K562 (cell line): ENCODE measurements at regions not wholly inside any gene's neighbourhood (a gene's known extent, or its start where the extent isn't known, plus 50 kb on each side); places are given as distances from the start of the nearest gene placed in this dataset.
"Not testable (repeated sequence)": the region's sequence is repeated elsewhere in the genome, so short reads cannot be mapped to it uniquely, and the experiment has no call there.

ENCODE experiments used
- CTCF ChIP-seq, 3 experiments: IDR thresholded peaks in 2 of 3; conservative IDR thresholded peaks in 1 of 3; 2 replicates each; pipeline ENCODE4 v1.5.1; 2011 to 2012; ENCODE audit warnings: low read length in 3 of 3, mild to moderate bottlenecking in 3 of 3, control low read depth in 2 of 3, improper control_type of control experiment in 1 of 3, inconsistent platforms in 1 of 3, low read depth in 1 of 3, mixed read lengths in 1 of 3, moderate library complexity in 1 of 3; ENCODE audit not compliant: insufficient read depth in 2 of 3
- HNRNPLL ChIP-seq: fragments of 200-400 bp; formaldehyde crosslinking; IDR thresholded peaks from 2 replicates; pipeline ENCODE4 v1.6.1; 2017; ENCODE audit warnings: low read length, low read depth, mild to moderate bottlenecking; ENCODE audit not compliant: poor library complexity, severe bottlenecking
- PHB2 ChIP-seq: fragments of 450-650 bp; IDR thresholded peaks from 2 replicates; pipeline ENCODE4 v1.6.1; 2017; ENCODE audit warnings: low read depth
- TRIM24 ChIP-seq, 2 experiments: fragments of 450-650 bp; IDR thresholded peaks; 2 replicates each; pipeline ENCODE4 v1.6.1; 2016
- ZNF121 ChIP-seq: sonication (generic); formaldehyde crosslinking; conservative IDR thresholded peaks from 2 replicates; pipeline ENCODE4 v1.8.0; 2022; ENCODE audit warnings: missing genetic modification reagents
- ZNF609 ChIP-seq: sonication (generic); formaldehyde crosslinking; IDR thresholded peaks from 2 replicates; pipeline ENCODE4 v1.8.1; 2023; ENCODE audit warnings: missing genetic modification reagents, mild to moderate bottlenecking, borderline replicate concordance
- TF ChIP-seq, protein P1 (sequence below): sonication (generic); formaldehyde crosslinking; IDR thresholded peaks from 2 replicates; pipeline ENCODE4 v1.9.0; 2022; ENCODE audit warnings: mild to moderate bottlenecking, missing genetic modification reagents

DNA sequence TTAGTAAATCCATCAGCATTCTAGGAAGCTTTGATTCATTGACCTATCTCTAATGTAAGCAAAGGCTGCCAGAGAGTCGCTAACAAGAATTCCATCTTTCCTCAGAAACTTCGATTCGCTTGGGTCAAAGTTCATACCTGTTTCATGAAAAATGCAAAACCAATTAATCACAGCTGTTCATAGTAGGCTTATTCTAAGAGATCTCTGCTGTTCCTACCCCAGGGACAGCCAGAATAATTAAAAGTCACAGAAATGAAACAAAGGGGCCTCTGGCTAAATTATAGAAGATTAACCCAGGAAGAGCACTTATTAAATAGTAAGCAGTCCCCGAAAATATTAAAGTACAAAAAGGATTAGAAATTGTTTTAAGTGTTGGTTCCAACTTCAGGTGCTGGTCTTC lies 280.1 kb upstream of the FRG2C start:
- not testable (repeated sequence) for TF ChIP-seq HNRNPLL; ZNF609; ZNF121; PHB2; CTCF (IDR thresholded peaks at IDR 0.05 in 2 of 3, conservative IDR thresholded peaks at IDR 0.05 in 1 of 3; ENCODE audit: insufficient read depth in 2 of 3, low read depth in 1 of 3, low read length in 3 of 3); TRIM24 (IDR thresholded peaks at IDR 0.05)
- TF ChIP-seq, protein P1, sequence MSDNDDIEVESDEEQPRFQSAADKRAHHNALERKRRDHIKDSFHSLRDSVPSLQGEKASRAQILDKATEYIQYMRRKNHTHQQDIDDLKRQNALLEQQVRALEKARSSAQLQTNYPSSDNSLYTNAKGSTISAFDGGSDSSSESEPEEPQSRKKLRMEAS (CRISPR knock-in tag) = not testable (repeated sequence)
